NAMALWA (cell line): ENCODE measurements at regions not wholly inside any gene's neighbourhood (a gene's known extent, or its start where the extent isn't known, plus 50 kb on each side); places are given as distances from the start of the nearest gene placed in this dataset.

ENCODE experiments used
- DNase-seq: peaks from one replicate; pipeline ENCODE4 v3.0.0-alpha.2; 2015; ENCODE audit warnings: low spot score

- no peak for DNase-seq
These were observed 233.4 kb upstream of the SMIM21 start for GRCh38 chr18:75660932-75661331.

GRCh38 chr18:75659535-75660023, 232.1 kb upstream of the SMIM21 start:
- no peak for DNase-seq

GRCh38 chr18:75658330-75658729, 230.8 kb upstream of the SMIM21 start:
- no peak for DNase-seq

GRCh38 chr18:75656563-75657247, 229.2 kb upstream of the SMIM21 start:
- no peak for DNase-seq

GRCh38 chr18:75656035-75656434, 228.5 kb upstream of the SMIM21 start:
- no peak for DNase-seq

GRCh38 chr18:75654851-75655751, 227.6 kb upstream of the SMIM21 start:
- no peak for DNase-seq

- DNase-seq: no peak
These were observed 226.9 kb upstream of the SMIM21 start for GRCh38 chr18:75654386-75654785.

- DNase-seq: no peak
These were observed 225.0 kb upstream of the SMIM21 start for GRCh38 chr18:75652528-75652927.

- DNase-seq: no peak
These were observed 217.4 kb upstream of the SMIM21 start for GRCh38 chr18:75644871-75645270.

- DNase-seq: no peak
These were observed 215.6 kb upstream of the SMIM21 start for GRCh38 chr18:75643083-75643482.

GRCh38 chr18:75639472-75639831, 211.9 kb upstream of the SMIM21 start:
- DNase-seq: no peak

- no peak for DNase-seq
These were observed 211.4 kb upstream of the SMIM21 start for GRCh38 chr18:75638776-75639471.

- no peak for DNase-seq
These were observed 210.8 kb upstream of the SMIM21 start for GRCh38 chr18:75638223-75638775.

GRCh38 chr18:75635096-75635495, 207.6 kb upstream of the SMIM21 start:
- DNase-seq: no peak

GRCh38 chr18:75625966-75626365, 198.5 kb upstream of the SMIM21 start:
- DNase-seq: no peak

- no peak for DNase-seq
These were observed 197.4 kb upstream of the SMIM21 start for GRCh38 chr18:75624869-75625268.

- DNase-seq: no peak
These were observed 194.3 kb upstream of the SMIM21 start for GRCh38 chr18:75621818-75622217.

GRCh38 chr18:75618146-75618545, 190.6 kb upstream of the SMIM21 start:
- DNase-seq: no peak

GRCh38 chr18:75612456-75612855, 185.0 kb upstream of the SMIM21 start:
- no peak for DNase-seq

- no peak for DNase-seq
These were observed 180.2 kb upstream of the SMIM21 start for GRCh38 chr18:75607701-75608100.

GRCh38 chr18:75592527-75592926, 165.0 kb upstream of the SMIM21 start:
- DNase-seq: no peak

- DNase-seq: no peak
These were observed 160.9 kb upstream of the SMIM21 start for GRCh38 chr18:75588412-75588811.
